ENCODE measurements at regions not wholly inside any gene's neighbourhood (a gene's known extent, or its start where the extent isn't known, plus 50 kb on each side); places are given as distances from the start of the nearest gene placed in this dataset.
A peak's percentile ranks its signal among the peaks of the same experiment; 100 is the strongest.

GRCh38 chr1:239601108-239601507 is 214.7 kb downstream of the CHRM3 start:
- no peak for DNase-seq
- no peak for ATAC-seq

GRCh38 chr1:239603530-239603929 is 217.2 kb downstream of the CHRM3 start:
- ATAC-seq = no peak
- no peak for DNase-seq

DNA sequence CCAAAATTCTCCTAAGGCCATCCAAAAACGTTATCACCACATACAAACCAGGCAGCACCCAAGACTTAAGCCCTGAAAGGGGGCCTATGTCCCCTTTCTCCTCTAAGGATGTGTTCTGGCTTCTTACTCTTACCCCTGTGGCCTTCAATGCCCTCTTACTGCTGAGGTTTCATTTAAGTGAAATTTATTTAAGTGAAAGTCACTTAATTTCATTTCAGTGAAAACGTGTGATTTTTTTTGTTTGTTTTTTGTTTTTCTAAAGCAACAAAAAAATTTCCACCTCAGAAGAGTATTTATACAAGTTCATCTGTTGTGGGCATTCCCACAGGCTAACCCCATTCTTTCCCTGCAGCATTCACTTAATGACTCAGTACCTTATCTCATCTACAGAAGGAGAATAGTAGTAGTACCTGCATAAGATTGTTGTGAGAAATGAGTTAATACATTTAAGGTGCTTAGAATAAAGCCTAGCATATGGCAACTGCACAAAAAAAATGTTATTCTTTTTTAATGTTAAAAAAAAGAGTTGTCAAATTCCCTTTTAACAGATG is 220.6 kb downstream of the CHRM3 start:
- DNase-seq = no peak
- ATAC-seq = no peak

- DNase-seq (no peak), ATAC-seq (no peak)
Observed at GRCh38 chr1:239608469-239608868, 222.1 kb downstream of the CHRM3 start.

GRCh38 chr1:239612379-239612778 is 226.0 kb downstream of the CHRM3 start:
- DNase-seq = no peak
- ATAC-seq = no peak

DNA sequence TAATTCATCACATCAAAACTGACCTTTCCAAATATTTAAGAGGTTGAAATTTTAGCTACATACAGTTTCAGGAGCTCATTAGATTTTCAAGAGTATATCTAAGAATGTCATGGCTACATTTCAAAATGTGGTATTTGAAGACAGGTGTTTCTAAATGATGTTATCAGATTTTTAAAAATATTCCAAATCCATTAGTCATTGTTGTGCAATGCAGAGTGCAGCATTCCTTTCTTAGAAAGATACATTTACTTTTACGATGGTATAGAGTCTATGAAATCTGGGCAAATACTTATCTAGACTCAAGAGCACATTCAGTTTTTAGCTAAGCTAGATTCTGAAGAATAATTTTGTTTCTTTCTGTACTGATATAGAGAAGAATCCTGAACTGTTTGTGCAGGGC is 230.3 kb downstream of the CHRM3 start:
- no peak for DNase-seq
- no peak for ATAC-seq

DNA sequence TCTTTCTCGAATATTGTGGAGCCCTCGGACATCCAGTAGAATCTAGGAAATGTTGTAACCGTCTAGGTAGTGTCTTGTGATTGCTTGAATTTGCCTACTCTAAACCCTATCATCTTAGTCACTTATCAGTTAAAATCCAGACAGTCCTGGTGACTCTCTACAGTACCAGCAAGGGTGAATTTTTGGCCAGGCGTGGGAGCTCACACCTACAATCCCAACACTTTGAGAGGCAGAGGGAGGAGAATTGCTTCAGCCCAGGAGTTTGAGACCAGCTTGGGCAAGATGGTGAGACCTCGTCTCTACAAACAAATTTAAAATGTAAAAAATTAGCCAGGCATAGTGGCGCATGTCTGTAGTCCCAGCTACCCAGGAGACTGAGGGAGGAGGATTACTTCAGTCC is 230.9 kb downstream of the CHRM3 start:
- no peak for DNase-seq
- ATAC-seq = no peak

DNA sequence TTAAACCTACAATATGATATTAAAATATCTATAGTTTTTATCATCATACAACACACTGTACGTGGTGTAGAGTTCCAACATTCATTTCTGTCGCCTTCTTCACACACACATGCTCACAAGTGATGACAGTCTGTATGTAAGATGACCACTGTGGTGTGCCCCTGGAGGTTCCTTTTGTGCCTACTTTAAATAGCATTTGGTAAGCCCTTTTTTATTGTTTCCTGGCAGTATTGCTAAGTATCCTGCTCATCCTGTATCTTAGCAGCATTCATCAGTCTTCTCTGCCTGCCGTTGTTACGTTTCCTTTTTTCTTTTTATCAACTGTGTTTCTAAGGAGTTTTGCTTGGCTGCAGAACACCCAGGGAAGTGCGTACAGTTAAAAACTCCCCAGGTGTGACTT is 231.4 kb downstream of the CHRM3 start:
- no peak for ATAC-seq

DNA sequence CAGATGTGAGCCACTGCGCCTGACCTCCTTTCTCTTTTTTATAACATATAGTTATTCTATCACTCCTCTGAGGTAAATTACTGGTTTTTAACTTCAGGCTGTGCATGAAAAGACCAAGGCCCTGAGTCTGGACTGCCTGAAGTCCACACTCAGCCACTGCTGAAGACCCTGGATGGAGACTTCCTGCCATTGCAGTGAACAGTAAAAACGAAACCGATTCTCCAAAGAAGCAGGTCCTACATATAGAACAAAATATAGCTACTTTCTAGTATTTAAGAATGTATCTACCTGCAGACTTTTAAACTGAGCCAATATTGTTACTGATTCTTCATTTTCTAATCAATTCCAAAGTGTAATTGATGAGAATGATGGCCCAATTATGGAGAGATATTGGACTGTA is 232.8 kb downstream of the CHRM3 start:
- ATAC-seq (no peak), DNase-seq (no peak)

More for the DNA sequence above, 231.4 kb downstream of the CHRM3 start:
- no peak for DNase-seq

DNA sequence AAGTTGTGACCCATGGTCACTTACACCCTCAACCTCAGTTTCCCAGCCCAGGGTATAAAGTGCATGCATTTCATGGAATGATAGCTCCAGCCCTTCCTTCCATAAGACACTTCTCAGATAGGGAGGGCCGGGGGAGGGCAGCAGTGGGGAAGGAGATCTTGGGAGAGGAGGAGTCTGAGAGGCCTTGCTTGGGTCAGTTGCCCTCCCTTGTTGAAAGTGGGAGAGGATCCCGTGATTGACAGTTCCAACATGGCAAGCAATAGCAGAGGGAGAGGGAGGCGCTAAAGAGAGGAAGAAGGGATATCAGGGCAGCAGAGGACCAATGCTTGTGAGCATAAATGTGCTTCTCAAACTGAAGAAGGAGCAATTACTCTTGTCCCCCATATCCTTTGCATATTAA is 244.4 kb downstream of the CHRM3 start:
- DNase-seq (no peak), ATAC-seq (no peak)

DNA sequence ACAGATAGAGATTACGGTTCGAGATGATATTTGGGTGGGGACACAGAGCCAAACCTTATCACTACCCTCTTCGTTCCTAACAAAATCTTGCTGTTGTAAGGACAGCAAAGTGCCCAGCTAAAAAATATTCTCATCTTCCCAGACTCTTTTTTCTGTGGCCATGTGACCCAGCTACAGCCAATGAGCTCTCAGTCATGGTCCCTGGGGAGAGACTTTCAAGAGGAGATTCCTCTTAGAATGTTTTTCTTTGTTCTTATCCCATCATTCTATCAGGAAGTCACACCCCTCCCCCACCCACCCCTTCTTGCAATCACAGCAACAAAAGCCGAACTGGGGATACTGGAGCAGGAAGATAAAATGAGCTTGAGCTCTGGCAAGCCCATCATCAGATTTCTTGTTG is 247.1 kb downstream of the CHRM3 start:
- no peak for DNase-seq
- ATAC-seq = no peak

DNA sequence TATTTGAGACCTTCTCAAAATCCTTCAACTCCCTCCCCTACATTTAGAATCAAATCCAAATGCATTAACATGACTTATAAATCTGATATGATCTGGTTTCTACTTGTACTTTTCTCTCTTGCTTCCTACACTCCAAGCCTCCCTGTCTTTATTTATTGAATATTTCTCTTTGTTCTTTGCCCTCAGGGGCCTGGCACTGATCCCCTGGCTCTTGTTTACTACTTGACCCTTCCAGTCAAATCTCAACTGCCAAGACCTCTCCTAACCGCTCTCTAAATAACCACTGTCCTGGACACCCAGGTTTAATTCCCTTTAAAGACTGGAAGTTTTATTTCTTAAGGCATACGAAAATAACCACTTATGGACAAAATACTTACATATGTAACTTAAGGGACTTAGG is 248.9 kb downstream of the CHRM3 start:
- no peak for DNase-seq

GRCh38 chr1:239636347-239636746 is 250.0 kb downstream of the CHRM3 start:
- DNase-seq = no peak

More for the DNA sequence above, 248.9 kb downstream of the CHRM3 start:
- ATAC-seq = no peak

DNA sequence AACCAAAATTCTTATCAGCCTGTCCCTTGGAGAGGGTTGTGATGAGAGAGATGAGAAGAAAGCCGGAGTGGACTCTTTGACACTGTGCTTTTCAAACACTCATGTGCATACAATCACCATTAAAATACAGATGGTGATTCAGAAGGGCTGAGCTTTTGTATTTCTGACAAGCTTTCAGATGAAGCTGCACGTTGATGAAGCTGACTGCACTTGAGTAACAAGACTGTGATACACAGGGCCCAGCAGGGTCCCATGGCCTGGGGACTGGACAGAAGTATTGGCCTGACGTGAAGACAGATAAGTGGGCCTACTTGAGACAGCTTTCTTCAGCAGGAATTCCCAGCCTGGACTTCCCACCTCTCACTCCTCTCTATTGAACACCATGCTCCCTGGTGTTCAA is 258.2 kb downstream of the CHRM3 start:
- no peak for DNase-seq
- no peak for ATAC-seq

More at GRCh38 chr1:239636347-239636746, 250.0 kb downstream of the CHRM3 start:
- no peak for ATAC-seq

DNA sequence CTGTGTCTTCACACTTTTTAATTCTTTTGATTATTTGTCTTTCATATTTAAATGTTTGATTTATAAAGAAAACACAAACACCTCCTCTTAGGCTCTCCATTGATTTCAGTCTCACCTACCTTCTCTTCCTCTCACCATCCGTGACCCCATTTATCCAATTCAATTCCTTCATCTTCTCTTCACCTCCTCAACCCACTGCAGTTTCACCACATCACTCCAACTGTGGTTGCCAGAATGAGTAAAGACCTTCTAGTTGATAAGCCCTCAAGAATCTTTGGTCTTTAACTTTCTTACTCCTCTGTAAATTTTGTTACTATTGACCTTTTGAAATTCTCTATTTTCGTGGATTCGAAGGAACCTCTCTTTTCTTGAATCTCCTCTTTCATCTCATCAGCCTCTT is 260.7 kb downstream of the CHRM3 start:
- DNase-seq = peak; percentile 19
- ATAC-seq = peak; percentile 44

- DNase-seq (no peak), ATAC-seq (peak; percentile 78)
Observed at GRCh38 chr1:239647964-239648632, 261.7 kb downstream of the CHRM3 start.

- ATAC-seq = no peak
Observed at GRCh38 chr1:239655023-239655422, 268.7 kb downstream of the CHRM3 start.

GRCh38 chr1:239657291-239657690 is 270.9 kb downstream of the CHRM3 start:
- ATAC-seq (no peak), DNase-seq (no peak)

More at GRCh38 chr1:239655023-239655422, 268.7 kb downstream of the CHRM3 start:
- no peak for DNase-seq

- peak; percentile 6 for DNase-seq
- peak; percentile 52 for ATAC-seq
Observed at GRCh38 chr1:239662950-239663349, 276.6 kb downstream of the CHRM3 start.

- DNase-seq = no peak
Observed at GRCh38 chr1:239672256-239672655, 285.9 kb downstream of the CHRM3 start.

DNA sequence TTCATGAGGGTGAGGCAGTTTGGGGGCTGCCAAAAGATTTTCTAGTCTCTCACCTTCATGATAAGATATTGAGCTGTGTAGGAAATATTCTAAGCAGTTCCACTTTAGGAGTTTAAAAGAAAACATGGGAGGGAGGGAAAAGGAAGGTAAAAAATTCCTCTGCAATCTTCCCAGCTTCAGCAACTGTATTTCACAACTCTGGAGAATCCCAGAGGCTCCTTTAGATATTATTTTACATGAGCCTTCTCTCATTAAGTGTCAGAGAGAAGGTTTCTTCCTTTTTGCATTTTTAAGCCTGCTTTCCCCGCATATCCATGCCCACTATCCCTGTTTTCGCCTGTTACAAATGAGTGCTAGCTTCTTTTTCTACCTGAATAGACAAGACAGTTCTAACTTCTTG is 289.4 kb downstream of the CHRM3 start:
- no peak for ATAC-seq
- no peak for DNase-seq

More at GRCh38 chr1:239672256-239672655, 285.9 kb downstream of the CHRM3 start:
- ATAC-seq = no peak

GRCh38 chr1:239676522-239677273 is 290.3 kb downstream of the CHRM3 start:
- DNase-seq (no peak), ATAC-seq (no peak)

DNA sequence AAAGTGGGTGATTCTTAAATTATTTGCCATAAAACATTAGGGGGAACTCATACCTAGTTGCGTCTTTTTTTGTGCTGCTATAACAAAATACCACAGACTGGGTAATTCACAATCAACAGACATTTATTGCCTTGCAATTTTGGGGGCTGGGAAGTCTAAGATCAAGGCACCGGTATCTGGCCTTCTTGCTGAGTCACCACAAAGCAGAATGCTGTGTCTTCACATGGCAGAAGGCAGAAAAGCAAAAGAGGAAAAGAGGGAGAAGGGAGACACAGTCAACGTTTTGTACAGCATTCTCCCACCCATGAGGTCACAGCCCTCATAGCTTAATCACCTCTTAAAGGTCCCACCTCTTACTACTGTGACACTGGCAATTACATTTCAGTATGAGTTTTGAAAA is 291.0 kb downstream of the CHRM3 start:
- DNase-seq = no peak
- ATAC-seq = no peak
